Stimulated activated CD4-positive, alpha-beta T cell treated with anti-CD3 and anti-CD28 coated beads, Interleukin-4, amount 100 ng/mL, for 4 hours (primary cell): ENCODE measurements at regions not wholly inside any gene's neighbourhood (a gene's known extent, or its start where the extent isn't known, plus 50 kb on each side); places are given as distances from the start of the nearest gene placed in this dataset.
"Not testable (repeated sequence)": the region's sequence is repeated elsewhere in the genome, so short reads cannot be mapped to it uniquely, and the experiment has no call there.

Experiments
- DNase-seq, 2 experiments: peaks; one replicate each; pipeline ENCODE4 v3.0.0-alpha.2; 2020

- DNase-seq: no peak
These were observed 126.5 kb downstream of the TMEM30B start for GRCh38 chr14:61154641-61155040.

- no peak for DNase-seq
These were observed 127.1 kb downstream of the TMEM30B start for GRCh38 chr14:61153914-61154545.

- no peak for DNase-seq
These were observed 127.7 kb downstream of the TMEM30B start for GRCh38 chr14:61153431-61153830.

- DNase-seq: no peak
These were observed 128.2 kb downstream of the TMEM30B start for GRCh38 chr14:61152851-61153364.

- no peak for DNase-seq
These were observed 129.9 kb downstream of the TMEM30B start for GRCh38 chr14:61151251-61151650.

GRCh38 chr14:61150851-61151250 lies 130.3 kb downstream of the TMEM30B start:
- DNase-seq: no peak

- no peak for DNase-seq
These were observed 131.2 kb downstream of the TMEM30B start for GRCh38 chr14:61149896-61150295.

GRCh38 chr14:61148742-61149350 lies 132.3 kb downstream of the TMEM30B start:
- no peak for DNase-seq

- no peak for DNase-seq
These were observed 133.1 kb downstream of the TMEM30B start for GRCh38 chr14:61147831-61148549.

GRCh38 chr14:61147381-61147821 lies 133.7 kb downstream of the TMEM30B start:
- no peak for DNase-seq

- no peak for DNase-seq
These were observed 134.2 kb downstream of the TMEM30B start for GRCh38 chr14:61146899-61147298.

GRCh38 chr14:61145903-61146481 lies 135.1 kb downstream of the TMEM30B start:
- DNase-seq: no peak

GRCh38 chr14:61145034-61145902 lies 135.9 kb downstream of the TMEM30B start:
- no peak for DNase-seq

GRCh38 chr14:61144117-61145033 lies 136.8 kb downstream of the TMEM30B start:
- DNase-seq: not testable (repeated sequence)

GRCh38 chr14:61140872-61141271 lies 140.3 kb downstream of the TMEM30B start:
- no peak for DNase-seq

GRCh38 chr14:61140271-61140670 lies 140.9 kb downstream of the TMEM30B start:
- DNase-seq: no peak

GRCh38 chr14:61139006-61139599 lies 142.0 kb downstream of the TMEM30B start:
- DNase-seq: no peak

- no peak for DNase-seq
These were observed 148.2 kb downstream of the TMEM30B start for GRCh38 chr14:61132894-61133293.

GRCh38 chr14:61132336-61132735 lies 148.8 kb downstream of the TMEM30B start:
- no peak for DNase-seq

GRCh38 chr14:61130512-61131260 lies 149.6 kb downstream of the SLC38A6 start:
- no peak for DNase-seq
